Transverse colon (tissue), 4 donors: ENCODE measurements at regions not wholly inside any gene's neighbourhood (a gene's known extent, or its start where the extent isn't known, plus 50 kb on each side); places are given as distances from the start of the nearest gene placed in this dataset.

ENCODE experiments used
- DNase-seq: peaks from one replicate; pipeline ENCODE4 v3.0.0-alpha.2; 2019
- H3K27ac ChIP-seq, 4 donors: fragments of 200-600 bp; sonication (generic); 2 replicates each; pipeline ENCODE4 v1.5.1; 2016 to 2018; ENCODE audit warnings: inconsistent platforms in 4 of 4
- H3K27me3 ChIP-seq: fragments of 200-600 bp; sonication (generic); 2 replicates; pipeline ENCODE4 v1.5.1; 2017; ENCODE audit warnings: inconsistent platforms
- H3K36me3 ChIP-seq, 4 donors: fragments of 200-600 bp; sonication (generic); 2 replicates each; pipeline ENCODE4 v1.5.1; 2017 to 2019; ENCODE audit warnings: inconsistent platforms in 4 of 4
- H3K4me1 ChIP-seq, 4 donors: fragments of 200-600 bp; sonication (generic); 2 replicates each; pipeline ENCODE4 v1.5.1; 2017 to 2020; ENCODE audit warnings: inconsistent platforms in 4 of 4
- H3K4me3 ChIP-seq, 4 donors: fragments of 200-600 bp; sonication (generic); 1 replicate in 1 of 4; 2 replicates in 3 of 4; pipeline versions ENCODE4 v1.5.1 to v1.6.1; 2017 to 2019; ENCODE audit warnings: inconsistent platforms in 4 of 4
- H3K9me3 ChIP-seq, 2 donors: fragments of 200-600 bp; sonication (generic); 2 replicates each; pipeline ENCODE4 v1.5.1; 2017 to 2019; ENCODE audit warnings: inconsistent platforms in 2 of 2
- CTCF ChIP-seq, 5 experiments: fragments of 200-600 bp in 3 of 5; fragments of 450-650 bp in 2 of 5; sonication (generic) in 3 of 5; IDR thresholded peaks; 1 replicate in 2 of 5; 2 replicates in 3 of 5; pipeline ENCODE4 v1.5.1; 2016 to 2017; ENCODE audit warnings: antibody characterized with exemption in 5 of 5, inconsistent platforms in 3 of 5, mild to moderate bottlenecking in 2 of 5, moderate library complexity in 1 of 5
- EP300 ChIP-seq: sonication (generic); formaldehyde crosslinking; IDR thresholded peaks from one replicate; pipeline ENCODE4 v1.6.1; 2017; ENCODE audit warnings: antibody characterized with exemption, low read depth
- POLR2A ChIP-seq: fragments of 450-650 bp; IDR thresholded peaks from one replicate; pipeline ENCODE4 v1.6.1; 2016; ENCODE audit warnings: antibody characterized with exemption, mild to moderate bottlenecking, moderate library complexity
- POLR2AphosphoS5 ChIP-seq, 3 donors: sonication (generic); formaldehyde crosslinking; IDR thresholded peaks; one replicate each; pipeline ENCODE4 v1.6.1; 2016; ENCODE audit warnings: antibody characterized with exemption in 3 of 3
- WGBS, 2 donors: methylation state at CpG; one replicate each; pipeline ENCODE4 v1.1.5; 2018; ENCODE audit warnings: low coverage in 1 of 2; 5-methylcytosine and 5-hydroxymethylcytosine counted together
- in situ Hi-C, 4 donors: fragments of 200-750 bp; cut with MboI; loops; one replicate each; pipeline versions ENCODE4 v1.15.0 to v1.15.1; 2017; ENCODE audit warnings: low sequenced_read_pairs in 3 of 4, low pct_ligation_motif_present in 1 of 4, low pct_unique_long_range_greater_than_20kb in 1 of 4
- intact Hi-C: fragments of 100-400 bp; cut with DNase I; formaldehyde crosslinking; loops from one replicate; pipeline ENCODE4 v1.15.1; 2023; ENCODE audit warnings: low total_unique reads

DNA sequence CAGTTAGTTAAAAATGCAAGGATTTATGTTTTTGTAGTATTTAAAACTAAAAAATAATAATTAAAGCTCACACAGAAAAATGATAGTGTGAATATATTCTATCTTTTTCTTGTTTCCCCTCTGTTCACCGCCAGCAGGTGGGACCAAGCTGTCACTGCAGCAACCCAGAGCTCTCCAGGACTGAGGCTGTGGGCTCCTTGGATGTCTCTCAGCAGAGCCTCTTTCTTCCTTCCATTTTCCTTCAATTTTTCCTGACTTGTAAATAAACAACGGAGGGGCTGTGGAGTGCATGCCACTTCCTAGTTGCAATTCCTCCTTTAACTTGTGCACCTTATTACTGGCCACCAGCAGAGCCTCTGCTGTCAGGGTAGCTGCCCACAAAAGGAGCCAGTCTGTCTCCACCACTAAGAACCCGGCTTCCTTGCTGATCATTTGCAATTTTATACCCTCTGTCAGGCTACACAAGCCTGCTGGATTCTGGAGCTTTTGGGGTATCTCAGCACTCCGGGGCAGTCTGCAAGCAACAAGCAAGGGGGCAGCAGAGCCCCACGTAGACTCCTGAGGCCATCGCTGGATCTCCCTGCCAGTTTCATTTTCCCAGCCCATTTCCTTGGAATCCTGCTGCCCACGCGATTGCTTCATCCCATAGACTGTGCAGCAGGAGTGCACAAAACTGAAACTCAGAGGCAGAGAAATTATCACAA, 1467.4 kb downstream of the C4orf33 start:
- H3K9me3 ChIP-seq = peaks cover 0 to under 1% of the 10 kb centered on the region in 2 donors
- H3K27me3 ChIP-seq = no peaks in the 10 kb centered on the region
- TF ChIP-seq POLR2AphosphoS5 (IDR thresholded peaks at IDR 0.05) = no peak
- no peak for TF ChIP-seq POLR2A
- TF ChIP-seq EP300 = no peak
- TF ChIP-seq CTCF (IDR thresholded peaks at IDR 0.05) = peak in 1 of 5 experiments; percentile 18
- 16 to 26% methylated on average over 8 of the region's 8 CpGs for WGBS, 2 donors
- H3K36me3 ChIP-seq = no peaks in the 10 kb centered on the region
- H3K27ac ChIP-seq = no peak overlapping the region
- in situ Hi-C loops = no loop called here
- intact Hi-C loops = no loop called here
- peaks cover 0 to 4% (median 0%) of the 10 kb centered on the region in 4 donors for H3K4me1 ChIP-seq
- no peak for DNase-seq
- peak overlapping the region in 1 of 4 donors; percentile 23 for H3K4me3 ChIP-seq

- WGBS, 2 donors = 24 to 57% methylated on average over 1 of the region's 1 CpG
- no peak for DNase-seq
- in situ Hi-C loops (no loop called here), intact Hi-C loops (no loop called here)
- Histone ChIP-seq H3K27ac (no peak overlapping the region), H3K27me3 (no peaks in the 10 kb centered on the region), H3K4me1 (peaks cover 0 to 4% (median 0%) of the 10 kb centered on the region in 4 donors), H3K9me3 (peaks cover 0 to 6% of the 10 kb centered on the region in 2 donors), H3K4me3 (peak overlapping the region in 1 of 4 donors; percentile 23), H3K36me3 (no peaks in the 10 kb centered on the region)
- TF ChIP-seq CTCF (IDR thresholded peaks at IDR 0.05) = no peak
- TF ChIP-seq POLR2A = no peak
- TF ChIP-seq POLR2AphosphoS5 (IDR thresholded peaks at IDR 0.05) = no peak
- TF ChIP-seq EP300 = no peak
These were observed 1468.0 kb downstream of the C4orf33 start for GRCh38 chr4:130563889-130564418.

- H3K9me3 ChIP-seq = peaks cover 0 to 6% of the 10 kb centered on the region in 2 donors
- H3K27me3 ChIP-seq = no peaks in the 10 kb centered on the region
- H3K4me1 ChIP-seq = peaks cover 0 to 4% (median 0%) of the 10 kb centered on the region in 4 donors
- in situ Hi-C loops = no loop called here
- WGBS, 2 donors = 50 to 62% methylated on average over 1 of the region's 1 CpG
- H3K36me3 ChIP-seq = no peaks in the 10 kb centered on the region
- TF ChIP-seq POLR2A (no peak), EP300 (no peak), POLR2AphosphoS5 (IDR thresholded peaks at IDR 0.05) (no peak), CTCF (IDR thresholded peaks at IDR 0.05) (no peak)
- no peak overlapping the region for H3K27ac ChIP-seq
- DNase-seq = no peak
- intact Hi-C loops = no loop called here
- no peak overlapping the region for H3K4me3 ChIP-seq
These were observed 1472.8 kb downstream of the C4orf33 start for GRCh38 chr4:130568746-130569145.

- in situ Hi-C loops (no loop called here), intact Hi-C loops (no loop called here)
- no peak for TF ChIP-seq POLR2AphosphoS5 (IDR thresholded peaks at IDR 0.05)
- no peak for TF ChIP-seq EP300
- TF ChIP-seq POLR2A = no peak
- no peak for TF ChIP-seq CTCF (IDR thresholded peaks at IDR 0.05)
- Histone ChIP-seq H3K4me1 (no peaks in the 10 kb centered on the region), H3K27ac (no peak overlapping the region), H3K4me3 (no peak overlapping the region), H3K36me3 (no peaks in the 10 kb centered on the region), H3K27me3 (no peaks in the 10 kb centered on the region), H3K9me3 (peaks cover 0 to under 1% of the 10 kb centered on the region in 2 donors)
- WGBS, 2 donors = 17 to 23% methylated on average over 1 of the region's 1 CpG
- no peak for DNase-seq
These were observed 1477.8 kb downstream of the C4orf33 start for GRCh38 chr4:130573742-130574141.
